ENCODE measurements at regions not wholly inside any gene's neighbourhood (a gene's known extent, or its start where the extent isn't known, plus 50 kb on each side); places are given as distances from the start of the nearest gene placed in this dataset.
A peak's percentile ranks its signal among the peaks of the same experiment; 100 is the strongest.

- CTCF ChIA-PET = interaction anchor here (0.6 kb wide), 1 partner anchor 75 kb away, joined by 3 read pairs; no protein-coding TSS in a partner anchor
Observed at GRCh38 chr20:53707371-53708055, 113.9 kb upstream of the ZNF217 start.

DNA sequence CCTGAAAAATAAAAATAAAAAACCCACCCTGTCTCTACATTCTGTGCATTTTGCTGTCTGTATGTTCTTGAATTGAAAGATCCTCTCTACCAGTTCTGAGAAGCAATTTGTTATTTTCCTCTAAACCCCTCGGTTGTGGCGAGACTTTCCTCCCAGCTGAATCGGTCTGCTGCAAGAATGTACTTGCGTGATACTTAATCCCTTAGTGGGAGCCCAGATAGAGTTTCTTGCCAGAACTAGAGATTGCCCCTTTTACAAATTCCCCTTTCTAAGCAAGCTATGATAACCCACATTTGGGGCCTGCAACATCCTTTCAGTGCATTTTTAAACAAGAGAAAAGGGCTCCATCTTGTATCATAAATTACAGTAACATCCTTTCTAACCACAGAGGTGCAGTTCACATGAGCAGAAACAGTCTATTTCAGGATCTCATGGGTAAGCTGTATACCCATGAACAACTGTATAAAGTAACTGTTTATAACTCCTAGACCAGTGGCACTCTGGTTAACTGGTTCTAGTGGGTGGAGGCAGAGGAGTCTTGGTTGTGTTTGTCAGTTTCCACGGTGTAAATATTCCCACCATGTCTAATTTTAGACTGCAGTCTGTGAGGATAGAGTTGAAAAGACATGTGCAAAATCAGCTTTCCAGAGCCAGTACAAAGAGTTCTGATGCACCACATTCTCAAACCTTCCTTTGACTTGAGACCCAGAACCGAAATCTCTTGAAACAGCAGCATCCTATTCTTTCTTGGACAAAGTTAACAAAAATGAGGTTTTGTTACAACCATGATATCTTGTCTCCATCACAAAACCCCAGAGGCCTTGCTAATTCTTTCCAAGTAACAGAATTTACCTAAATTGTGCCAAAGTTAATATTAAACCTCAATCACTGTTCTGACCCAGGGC is 113.1 kb upstream of the ZNF217 start:
- TF ChIP-seq L3MBTL2 (conservative IDR thresholded peaks at IDR 0.05) (no peak), FOXK2 (IDR thresholded peaks at IDR 0.05) (no peak), NFRKB (IDR thresholded peaks at IDR 0.05) (no peak), LEF1 (IDR thresholded peaks at IDR 0.05; ENCODE audit: borderline replicate concordance) (no peak), FOXM1 (IDR thresholded peaks at IDR 0.05; ENCODE audit: borderline replicate concordance) (no peak), ELF4 (IDR thresholded peaks at IDR 0.05) (no peak), CTBP1 (IDR thresholded peaks at IDR 0.05; ENCODE audit: borderline replicate concordance) (no peak)
- TF ChIP-seq, protein P1, sequence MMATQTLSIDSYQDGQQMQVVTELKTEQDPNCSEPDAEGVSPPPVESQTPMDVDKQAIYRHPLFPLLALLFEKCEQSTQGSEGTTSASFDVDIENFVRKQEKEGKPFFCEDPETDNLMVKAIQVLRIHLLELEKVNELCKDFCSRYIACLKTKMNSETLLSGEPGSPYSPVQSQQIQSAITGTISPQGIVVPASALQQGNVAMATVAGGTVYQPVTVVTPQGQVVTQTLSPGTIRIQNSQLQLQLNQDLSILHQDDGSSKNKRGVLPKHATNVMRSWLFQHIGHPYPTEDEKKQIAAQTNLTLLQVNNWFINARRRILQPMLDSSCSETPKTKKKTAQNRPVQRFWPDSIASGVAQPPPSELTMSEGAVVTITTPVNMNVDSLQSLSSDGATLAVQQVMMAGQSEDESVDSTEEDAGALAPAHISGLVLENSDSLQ (IDR thresholded peaks at IDR 0.05) = no peak
- ChIA-PET POLR2A (interaction anchor here (0.5 kb wide), 1 partner anchor 121 kb away, joined by 4 read pairs; no protein-coding TSS in a partner anchor), CTCF (no interaction called here)
- no peak for DNase-seq (ENCODE audit: extremely low spot score)

More at GRCh38 chr20:53707371-53708055, 113.9 kb upstream of the ZNF217 start:
- 0 out of 2 replicates have a peak, but pooled peaks have one; percentile 27 for TF ChIP-seq TARDBP (IDR thresholded peaks at IDR 0.05)
- peak; percentile 37; the same call in 1 of the 2 replicates for TF ChIP-seq SP1 (IDR thresholded peaks at IDR 0.05)
- TF ChIP-seq, protein P1 (IDR thresholded peaks at IDR 0.05) = peak; percentile 20; the same call in 1 of the 2 replicates
- no peak for TF ChIP-seq ELF4 (IDR thresholded peaks at IDR 0.05)
- DNase-seq (ENCODE audit: extremely low spot score) = no peak
- POLR2A ChIA-PET = interaction anchor here (0.6 to 0.9 kb wide), 3 partner anchors 31 to 1622 kb away, joined by 3 read pairs; no protein-coding TSS in a partner anchor

GRCh38 chr20:53706008-53706465 is 112.4 kb upstream of the ZNF217 start:
- ChIA-PET CTCF (no interaction called here), POLR2A (interaction anchor here (0.5 kb wide), 1 partner anchor 122 kb away, joined by 4 read pairs; no protein-coding TSS in a partner anchor)
- DNase-seq (ENCODE audit: extremely low spot score) = no peak
- TF ChIP-seq NFRKB (IDR thresholded peaks at IDR 0.05) (no peak), ELF4 (IDR thresholded peaks at IDR 0.05) (no peak), FOXM1 (IDR thresholded peaks at IDR 0.05; ENCODE audit: borderline replicate concordance) (no peak), BHLHE40 (IDR thresholded peaks at IDR 0.05; ENCODE audit: borderline replicate concordance) (no peak), TARDBP (IDR thresholded peaks at IDR 0.05) (no peak), SP1 (IDR thresholded peaks at IDR 0.05) (no peak), CTBP1 (IDR thresholded peaks at IDR 0.05; ENCODE audit: borderline replicate concordance) (no peak), HDGF (IDR thresholded peaks at IDR 0.05; ENCODE audit: borderline replicate concordance) (no peak), L3MBTL2 (conservative IDR thresholded peaks at IDR 0.05) (no peak), FOXK2 (IDR thresholded peaks at IDR 0.05) (no peak), ZNF384 (IDR thresholded peaks at IDR 0.05) (no peak), ARNT (IDR thresholded peaks at IDR 0.05) (no peak)
- TF ChIP-seq, protein P1 (IDR thresholded peaks at IDR 0.05) = no peak

DNA sequence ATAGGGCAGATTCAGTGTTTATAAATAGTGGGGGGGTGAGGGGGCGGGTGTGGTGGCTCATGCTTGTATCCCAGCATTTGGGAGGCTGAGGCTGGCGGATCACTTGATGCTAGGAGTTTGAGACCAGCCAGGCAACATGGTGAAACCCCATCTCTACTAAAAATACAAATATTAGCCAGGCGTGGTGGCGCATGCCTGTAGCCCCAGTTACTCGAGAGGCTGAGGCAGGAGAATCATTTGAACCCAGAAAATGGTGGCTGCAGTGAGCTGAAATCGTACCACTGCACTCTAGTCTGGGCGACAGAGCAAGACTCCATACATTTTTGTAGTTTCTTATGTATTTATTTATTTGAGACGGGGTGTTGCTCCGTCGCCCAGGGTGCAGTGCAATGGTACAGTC is 109.0 kb upstream of the ZNF217 start:
- CTCF ChIA-PET = no interaction called here
- POLR2A ChIA-PET = no interaction called here
- no peak for DNase-seq (ENCODE audit: extremely low spot score)
- TF ChIP-seq ARNT (IDR thresholded peaks at IDR 0.05) (no peak), L3MBTL2 (conservative IDR thresholded peaks at IDR 0.05) (no peak), HDGF (IDR thresholded peaks at IDR 0.05; ENCODE audit: borderline replicate concordance) (no peak)

- ChIA-PET POLR2A (no interaction called here), CTCF (no interaction called here)
- no peak for DNase-seq (ENCODE audit: extremely low spot score)
- TF ChIP-seq TARDBP (IDR thresholded peaks at IDR 0.05) = no peak
- TF ChIP-seq SP1 (IDR thresholded peaks at IDR 0.05) = no peak
- TF ChIP-seq ARNT (IDR thresholded peaks at IDR 0.05) = no peak
- TF ChIP-seq, protein P1 (IDR thresholded peaks at IDR 0.05) = no peak
- TF ChIP-seq FOXM1 (IDR thresholded peaks at IDR 0.05; ENCODE audit: borderline replicate concordance) = no peak
- TF ChIP-seq NFRKB (IDR thresholded peaks at IDR 0.05) = no peak
- TF ChIP-seq HDGF (IDR thresholded peaks at IDR 0.05; ENCODE audit: borderline replicate concordance) = no peak
- TF ChIP-seq ELF4 (IDR thresholded peaks at IDR 0.05) = no peak
- TF ChIP-seq FOXA1 (IDR thresholded peaks at IDR 0.05) = no peak
- TF ChIP-seq FOXK2 (IDR thresholded peaks at IDR 0.05) = no peak
Observed at GRCh38 chr20:53699906-53700305, 106.3 kb upstream of the ZNF217 start.
